ENCODE measurements at regions not wholly inside any gene's neighbourhood (a gene's known extent, or its start where the extent isn't known, plus 50 kb on each side); places are given as distances from the start of the nearest gene placed in this dataset.

- H3K36me3 ChIP-seq (ENCODE audit: control insufficient read depth, insufficient read depth, low read length): no peaks in the 10 kb centered on the region
- ChIA-PET CTCF (no interaction called here), POLR2A (no interaction called here)
- BruUV-seq (replicated peaks): no TSS peak
- no peak overlapping the region for H3K27ac ChIP-seq (ENCODE audit: low read length)
- DNase-seq (ENCODE audit: low read depth, low spot score): no peak
- in situ Hi-C loops (cut with HindIII; ENCODE audit: low pct_unique_long_range_greater_than_20kb, low sequenced_read_pairs) (no loop called here), intact Hi-C loops (cut with micrococcal nuclease; ENCODE audit: unreplicated experiment) (no loop called here)
- no peak for TF ChIP-seq POLR2AphosphoS5 (IDR thresholded peaks at IDR 0.05; ENCODE audit: low read depth, low read length)
- no peak for TF ChIP-seq TCF7L2 (IDR thresholded peaks at IDR 0.05; ENCODE audit: low read depth, low read length)
- no peak for TF ChIP-seq CTCF (IDR thresholded peaks at IDR 0.05)
- no peaks in the 10 kb centered on the region for H3K4me1 ChIP-seq (ENCODE audit: control insufficient read depth, insufficient read depth, low read length)
- no peaks in the 10 kb centered on the region for H3K9me3 ChIP-seq (ENCODE audit: control insufficient read depth, insufficient read depth, low read depth, low read length)
- ATAC-seq: no peak
- no peak overlapping the region for H3K4me3 ChIP-seq (ENCODE audit: low read depth in 2 of 2, low read length in 2 of 2)
- H3K27me3 ChIP-seq (ENCODE audit: control insufficient read depth, insufficient read depth, low read length): no peaks in the 10 kb centered on the region
Observed at GRCh38 chr4:97359826-97360225, 783.5 kb downstream of the STPG2 start.

- DNase-seq (ENCODE audit: low read depth, low spot score): no peak
- Histone ChIP-seq H3K36me3 (ENCODE audit: control insufficient read depth, insufficient read depth, low read length) (no peaks in the 10 kb centered on the region), H3K9me3 (ENCODE audit: control insufficient read depth, insufficient read depth, low read depth, low read length) (no peaks in the 10 kb centered on the region), H3K4me3 (ENCODE audit: low read depth in 2 of 2, low read length in 2 of 2) (no peak overlapping the region), H3K27me3 (ENCODE audit: control insufficient read depth, insufficient read depth, low read length) (no peaks in the 10 kb centered on the region), H3K27ac (ENCODE audit: low read length) (no peak overlapping the region), H3K4me1 (ENCODE audit: control insufficient read depth, insufficient read depth, low read length) (no peaks in the 10 kb centered on the region)
- TF ChIP-seq CTCF (IDR thresholded peaks at IDR 0.05) (no peak), TCF7L2 (IDR thresholded peaks at IDR 0.05; ENCODE audit: low read depth, low read length) (no peak), REST (IDR thresholded peaks at IDR 0.05; ENCODE audit: insufficient read depth in 1 of 2, low read depth in 2 of 2, low read length in 1 of 2) (no peak), SIN3A (IDR thresholded peaks at IDR 0.05; ENCODE audit: borderline replicate concordance, insufficient read depth, low read depth, low read length) (no peak), POLR2AphosphoS5 (IDR thresholded peaks at IDR 0.05; ENCODE audit: low read depth, low read length) (no peak)
- in situ Hi-C loops (cut with HindIII; ENCODE audit: low pct_unique_long_range_greater_than_20kb, low sequenced_read_pairs): no loop called here
- no TSS peak for BruUV-seq (replicated peaks)
- no peak for ATAC-seq
- CTCF ChIA-PET: no interaction called here
- POLR2A ChIA-PET: no interaction called here
- intact Hi-C loops (cut with micrococcal nuclease; ENCODE audit: unreplicated experiment): no loop called here
Observed at GRCh38 chr4:97360733-97361132, 782.5 kb downstream of the STPG2 start.

GRCh38 chr4:97367878-97368277 is 775.4 kb downstream of the STPG2 start:
- POLR2A ChIA-PET: no interaction called here
- no peaks in the 10 kb centered on the region for H3K36me3 ChIP-seq (ENCODE audit: control insufficient read depth, insufficient read depth, low read length)
- TF ChIP-seq TCF7L2 (IDR thresholded peaks at IDR 0.05; ENCODE audit: low read depth, low read length) (no peak), POLR2AphosphoS5 (IDR thresholded peaks at IDR 0.05; ENCODE audit: low read depth, low read length) (no peak), SIN3A (IDR thresholded peaks at IDR 0.05; ENCODE audit: borderline replicate concordance, insufficient read depth, low read depth, low read length) (no peak), REST (IDR thresholded peaks at IDR 0.05; ENCODE audit: insufficient read depth in 1 of 2, low read depth in 2 of 2, low read length in 1 of 2) (no peak), CTCF (IDR thresholded peaks at IDR 0.05) (no peak)
- no peaks in the 10 kb centered on the region for H3K27me3 ChIP-seq (ENCODE audit: control insufficient read depth, insufficient read depth, low read length)
- DNase-seq (ENCODE audit: low read depth, low spot score) (no peak), ATAC-seq (no peak)
- no peak overlapping the region for H3K4me3 ChIP-seq (ENCODE audit: low read depth in 2 of 2, low read length in 2 of 2)
- H3K27ac ChIP-seq (ENCODE audit: low read length): no peak overlapping the region
- CTCF ChIA-PET: no interaction called here
- H3K4me1 ChIP-seq (ENCODE audit: control insufficient read depth, insufficient read depth, low read length): no peaks in the 10 kb centered on the region
- intact Hi-C loops (cut with micrococcal nuclease; ENCODE audit: unreplicated experiment) (no loop called here), in situ Hi-C loops (cut with HindIII; ENCODE audit: low pct_unique_long_range_greater_than_20kb, low sequenced_read_pairs) (no loop called here)
- BruUV-seq (replicated peaks): no TSS peak
- no peaks in the 10 kb centered on the region for H3K9me3 ChIP-seq (ENCODE audit: control insufficient read depth, insufficient read depth, low read depth, low read length)

Measured in Panc1 (cell line).